ENCODE measurements at regions not wholly inside any gene's neighbourhood (a gene's known extent, or its start where the extent isn't known, plus 50 kb on each side); places are given as distances from the start of the nearest gene placed in this dataset.
"Not testable (repeated sequence)": the region's sequence is repeated elsewhere in the genome, so short reads cannot be mapped to it uniquely, and the experiment has no call there.

DNA sequence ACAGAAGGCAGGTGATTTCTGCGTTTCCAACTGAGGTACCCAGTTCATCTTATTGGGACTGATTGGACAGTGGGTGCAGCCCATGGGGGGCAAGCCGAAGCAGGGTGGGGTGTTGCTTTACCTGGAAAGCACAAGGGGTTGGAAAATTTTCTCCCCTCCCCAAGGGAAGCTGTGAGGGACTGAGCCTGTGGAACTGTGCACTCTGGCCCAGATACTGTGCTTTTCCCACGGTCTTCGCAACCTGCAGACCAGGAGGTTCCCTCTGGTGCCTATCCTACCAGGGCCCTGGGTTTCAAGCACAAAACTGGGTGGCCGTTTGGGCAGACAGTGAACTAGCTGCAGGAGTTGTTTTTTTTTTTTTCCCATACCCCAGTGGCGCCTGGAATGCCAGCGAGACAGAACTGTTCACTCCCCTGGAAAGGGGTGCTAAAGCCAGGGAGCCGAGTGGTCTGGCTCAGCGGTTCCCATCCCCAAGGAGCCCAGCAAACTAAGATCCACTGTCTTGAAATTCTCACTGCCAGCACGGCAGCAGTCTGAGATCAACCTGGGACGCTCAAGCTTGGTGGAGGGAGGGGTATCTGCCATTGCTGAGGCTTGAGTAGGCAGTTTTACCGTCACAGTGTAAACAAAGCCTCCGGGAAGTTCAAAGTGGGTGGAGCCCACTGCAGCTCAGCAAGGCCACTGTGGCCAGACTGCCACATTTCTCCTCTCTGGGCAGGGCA is 97.2 kb downstream of the JRKL start:
- Histone ChIP-seq H3K27me3 (replicated peaks) (no peaks in the 10 kb centered on the region), H3K4me3 (ENCODE audit: low read depth, low read length) (peak overlapping the region; percentile 9), H3K36me3 (replicated peaks) (no peaks in the 10 kb centered on the region), H3K27ac (no peak overlapping the region)
- in situ Hi-C loops (cut with HindIII; ENCODE audit: low pct_ligation_motif_present, low sequenced_read_pairs), result no loop called here
- TF ChIP-seq, protein P1, sequence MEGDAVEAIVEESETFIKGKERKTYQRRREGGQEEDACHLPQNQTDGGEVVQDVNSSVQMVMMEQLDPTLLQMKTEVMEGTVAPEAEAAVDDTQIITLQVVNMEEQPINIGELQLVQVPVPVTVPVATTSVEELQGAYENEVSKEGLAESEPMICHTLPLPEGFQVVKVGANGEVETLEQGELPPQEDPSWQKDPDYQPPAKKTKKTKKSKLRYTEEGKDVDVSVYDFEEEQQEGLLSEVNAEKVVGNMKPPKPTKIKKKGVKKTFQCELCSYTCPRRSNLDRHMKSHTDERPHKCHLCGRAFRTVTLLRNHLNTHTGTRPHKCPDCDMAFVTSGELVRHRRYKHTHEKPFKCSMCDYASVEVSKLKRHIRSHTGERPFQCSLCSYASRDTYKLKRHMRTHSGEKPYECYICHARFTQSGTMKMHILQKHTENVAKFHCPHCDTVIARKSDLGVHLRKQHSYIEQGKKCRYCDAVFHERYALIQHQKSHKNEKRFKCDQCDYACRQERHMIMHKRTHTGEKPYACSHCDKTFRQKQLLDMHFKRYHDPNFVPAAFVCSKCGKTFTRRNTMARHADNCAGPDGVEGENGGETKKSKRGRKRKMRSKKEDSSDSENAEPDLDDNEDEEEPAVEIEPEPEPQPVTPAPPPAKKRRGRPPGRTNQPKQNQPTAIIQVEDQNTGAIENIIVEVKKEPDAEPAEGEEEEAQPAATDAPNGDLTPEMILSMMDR (IDR thresholded peaks at IDR 0.05; ENCODE audit: low read depth, low read length, missing control alignments), result no peak
- DNase-seq, result peak; percentile 40

DNA sequence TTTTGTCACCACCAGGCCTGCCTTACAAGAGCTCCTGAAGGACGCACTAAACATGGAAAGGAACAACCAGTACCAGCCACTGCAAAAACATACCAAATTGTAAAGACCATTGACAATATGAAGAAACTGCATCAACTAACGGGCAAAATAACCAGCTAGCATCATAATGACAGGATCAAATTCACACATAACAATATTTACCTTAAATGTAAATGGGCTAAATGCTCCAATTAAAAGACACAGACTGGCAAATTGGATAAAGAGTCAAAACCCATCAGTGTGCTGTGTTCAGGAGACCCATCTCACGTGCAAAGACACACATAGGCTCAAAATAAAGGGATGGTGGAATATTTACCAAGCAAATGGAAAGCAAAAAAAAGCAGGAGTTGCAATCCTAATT is 99.1 kb downstream of the JRKL start:
- H3K4me3 ChIP-seq (ENCODE audit: low read depth, low read length); H3K36me3 ChIP-seq (replicated peaks); in situ Hi-C loops (cut with HindIII; ENCODE audit: low pct_ligation_motif_present, low sequenced_read_pairs); DNase-seq; H3K27me3 ChIP-seq (replicated peaks); H3K27ac ChIP-seq: not testable (repeated sequence)

DNA sequence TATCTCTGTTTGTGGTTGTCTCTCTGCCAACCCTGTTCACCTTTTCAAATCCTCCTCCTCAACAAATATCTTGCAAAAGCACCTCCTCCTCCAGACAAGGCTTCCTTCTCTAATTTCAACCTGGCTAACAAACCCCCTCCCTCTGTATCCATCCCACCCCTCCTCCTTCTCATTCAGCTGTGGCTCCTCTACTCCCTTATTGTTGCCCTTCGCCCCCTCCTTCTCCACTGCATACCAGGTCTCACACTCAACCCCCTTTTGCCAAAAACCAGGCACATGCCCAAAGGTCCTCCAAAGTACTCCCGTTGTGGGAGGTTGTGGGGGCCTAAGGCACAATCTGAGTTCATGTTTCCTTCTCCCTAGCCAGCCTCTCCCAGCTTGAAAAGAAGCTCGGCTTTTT is 110.6 kb downstream of the JRKL start:
- Histone ChIP-seq H3K27me3 (replicated peaks) (no peaks in the 10 kb centered on the region), H3K4me3 (ENCODE audit: low read depth, low read length) (no peak overlapping the region), H3K27ac (no peak overlapping the region), H3K36me3 (replicated peaks) (no peaks in the 10 kb centered on the region)
- DNase-seq, result no peak
- in situ Hi-C loops (cut with HindIII; ENCODE audit: low pct_ligation_motif_present, low sequenced_read_pairs), result no loop called here
- TF ChIP-seq, protein P1 (IDR thresholded peaks at IDR 0.05; ENCODE audit: low read depth, low read length, missing control alignments), result no peak

DNA sequence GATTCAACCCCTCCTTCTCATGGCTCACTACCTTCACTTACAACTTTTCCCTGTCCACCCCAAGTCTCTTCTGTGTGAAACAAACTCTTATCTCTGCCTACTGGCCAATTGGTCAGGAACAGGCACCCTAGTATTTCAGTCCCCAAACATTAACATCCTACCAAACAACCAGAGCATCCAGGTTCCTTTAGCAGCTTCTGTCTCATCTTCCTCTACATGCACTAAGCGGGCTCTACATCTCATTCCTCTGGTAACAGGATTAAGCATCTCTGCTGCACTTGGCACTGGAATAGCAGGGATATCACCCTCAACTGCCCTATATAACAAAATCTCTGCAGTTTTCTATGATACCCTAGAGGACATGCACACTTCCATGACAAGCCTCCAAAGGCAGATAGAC is 116.2 kb downstream of the JRKL start:
- Histone ChIP-seq H3K27ac (no peak overlapping the region), H3K36me3 (replicated peaks) (no peaks in the 10 kb centered on the region), H3K27me3 (replicated peaks) (no peaks in the 10 kb centered on the region), H3K4me3 (ENCODE audit: low read depth, low read length) (no peak overlapping the region)
- in situ Hi-C loops (cut with HindIII; ENCODE audit: low pct_ligation_motif_present, low sequenced_read_pairs), result no loop called here
- DNase-seq, result no peak
- TF ChIP-seq, protein P1 (IDR thresholded peaks at IDR 0.05; ENCODE audit: low read depth, low read length, missing control alignments), result no peak

DNA sequence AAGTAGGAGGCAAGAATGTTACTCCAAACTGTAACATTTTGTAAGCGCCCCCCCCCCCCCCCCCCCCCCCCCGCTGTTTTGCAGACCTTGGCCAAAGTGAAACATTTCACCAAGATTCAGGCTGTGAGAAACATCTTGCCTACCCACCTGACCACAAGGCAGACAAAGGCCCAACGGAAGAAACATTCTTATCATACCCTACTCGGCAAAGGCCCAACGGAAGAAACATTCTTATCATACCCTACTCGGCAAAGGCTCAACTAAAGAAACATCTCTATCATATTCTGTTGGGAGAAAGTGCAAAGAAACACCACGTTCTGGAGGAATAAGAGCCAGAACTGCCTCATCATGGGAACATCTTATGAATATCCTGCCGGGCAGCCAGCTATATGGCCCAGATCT is 117.1 kb downstream of the JRKL start:
- TF ChIP-seq, protein P1 (IDR thresholded peaks at IDR 0.05; ENCODE audit: low read depth, low read length, missing control alignments), result no peak
- no peaks in the 10 kb centered on the region for H3K27me3 ChIP-seq (replicated peaks)
- no peak overlapping the region for H3K27ac ChIP-seq
- in situ Hi-C loops (cut with HindIII; ENCODE audit: low pct_ligation_motif_present, low sequenced_read_pairs), result no loop called here
- no peak for DNase-seq
- H3K4me3 ChIP-seq (ENCODE audit: low read depth, low read length), result no peak overlapping the region
- H3K36me3 ChIP-seq (replicated peaks), result no peaks in the 10 kb centered on the region

DNA sequence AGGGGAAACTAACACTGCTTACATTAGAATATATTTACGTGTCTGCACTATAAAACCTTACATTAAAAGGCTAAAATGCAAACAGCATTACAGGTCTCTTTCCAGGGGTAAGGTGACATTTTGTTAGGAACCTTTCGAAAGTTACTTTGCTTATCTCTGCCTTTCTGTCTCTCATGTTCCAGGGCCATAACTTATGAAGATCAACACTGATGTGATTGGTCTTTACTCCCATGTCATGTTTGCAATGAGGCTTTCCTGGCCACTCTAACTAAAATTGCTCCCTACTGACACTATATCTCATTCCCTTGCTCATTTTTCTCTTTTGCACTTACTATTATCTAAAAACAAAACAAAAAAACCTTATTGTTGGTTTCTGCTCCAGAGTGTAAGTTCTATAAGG is 119.0 kb downstream of the JRKL start:
- in situ Hi-C loops (cut with HindIII; ENCODE audit: low pct_ligation_motif_present, low sequenced_read_pairs), result no loop called here
- Histone ChIP-seq H3K36me3 (replicated peaks) (no peaks in the 10 kb centered on the region), H3K27me3 (replicated peaks) (no peaks in the 10 kb centered on the region), H3K27ac (no peak overlapping the region), H3K4me3 (ENCODE audit: low read depth, low read length) (no peak overlapping the region)
- DNase-seq, result no peak
- TF ChIP-seq, protein P1 (IDR thresholded peaks at IDR 0.05; ENCODE audit: low read depth, low read length, missing control alignments), result no peak

All from brain microvascular endothelial cell (primary cell).